Fibroblast of pulmonary artery (primary cell): ENCODE measurements at regions not wholly inside any gene's neighbourhood (a gene's known extent, or its start where the extent isn't known, plus 50 kb on each side); places are given as distances from the start of the nearest gene placed in this dataset.
"Not testable (repeated sequence)": the region's sequence is repeated elsewhere in the genome, so short reads cannot be mapped to it uniquely, and the experiment has no call there.

Experiments used
- DNase-seq: peaks from one replicate; pipeline ENCODE4 v3.0.0-alpha.2; 2010; ENCODE audit warnings: low read depth
- H3K4me3 ChIP-seq: replicated peaks from 2 replicates; pipeline ENCODE4 v1.5.1; 2011; ENCODE audit warnings: low read depth, mild to moderate bottlenecking, control low read depth, low read length, moderate library complexity
- TF ChIP-seq, protein P1 (sequence below): IDR thresholded peaks from 2 replicates; pipeline ENCODE4 v1.5.1; 2011; ENCODE audit warnings: mild to moderate bottlenecking, control low read depth, low read length, inconsistent platforms; ENCODE audit errors: missing control alignments

DNA sequence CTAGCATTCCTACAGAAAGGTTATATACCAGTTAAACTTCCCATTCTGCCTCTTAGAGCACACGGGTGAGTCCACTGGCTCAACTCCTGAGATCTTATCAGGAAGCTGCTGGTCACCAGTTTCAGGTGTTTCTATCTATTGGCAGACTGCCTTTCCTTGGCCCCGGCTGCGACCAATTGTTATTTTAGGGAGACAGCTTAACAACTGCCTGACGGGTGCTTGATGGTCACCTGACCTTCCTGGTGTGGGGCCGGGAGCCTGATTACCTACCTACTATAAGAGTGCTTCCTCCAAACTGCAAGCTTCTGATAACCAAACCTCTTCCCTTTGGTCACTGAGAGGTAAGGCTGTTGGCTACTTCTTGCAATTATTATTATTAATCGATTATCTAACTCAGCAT, 122.1 kb upstream of the XIRP2 start:
- no peak for DNase-seq
- H3K4me3 ChIP-seq, result no peak overlapping the region
- TF ChIP-seq, protein P1, sequence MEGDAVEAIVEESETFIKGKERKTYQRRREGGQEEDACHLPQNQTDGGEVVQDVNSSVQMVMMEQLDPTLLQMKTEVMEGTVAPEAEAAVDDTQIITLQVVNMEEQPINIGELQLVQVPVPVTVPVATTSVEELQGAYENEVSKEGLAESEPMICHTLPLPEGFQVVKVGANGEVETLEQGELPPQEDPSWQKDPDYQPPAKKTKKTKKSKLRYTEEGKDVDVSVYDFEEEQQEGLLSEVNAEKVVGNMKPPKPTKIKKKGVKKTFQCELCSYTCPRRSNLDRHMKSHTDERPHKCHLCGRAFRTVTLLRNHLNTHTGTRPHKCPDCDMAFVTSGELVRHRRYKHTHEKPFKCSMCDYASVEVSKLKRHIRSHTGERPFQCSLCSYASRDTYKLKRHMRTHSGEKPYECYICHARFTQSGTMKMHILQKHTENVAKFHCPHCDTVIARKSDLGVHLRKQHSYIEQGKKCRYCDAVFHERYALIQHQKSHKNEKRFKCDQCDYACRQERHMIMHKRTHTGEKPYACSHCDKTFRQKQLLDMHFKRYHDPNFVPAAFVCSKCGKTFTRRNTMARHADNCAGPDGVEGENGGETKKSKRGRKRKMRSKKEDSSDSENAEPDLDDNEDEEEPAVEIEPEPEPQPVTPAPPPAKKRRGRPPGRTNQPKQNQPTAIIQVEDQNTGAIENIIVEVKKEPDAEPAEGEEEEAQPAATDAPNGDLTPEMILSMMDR, result no peak

DNA sequence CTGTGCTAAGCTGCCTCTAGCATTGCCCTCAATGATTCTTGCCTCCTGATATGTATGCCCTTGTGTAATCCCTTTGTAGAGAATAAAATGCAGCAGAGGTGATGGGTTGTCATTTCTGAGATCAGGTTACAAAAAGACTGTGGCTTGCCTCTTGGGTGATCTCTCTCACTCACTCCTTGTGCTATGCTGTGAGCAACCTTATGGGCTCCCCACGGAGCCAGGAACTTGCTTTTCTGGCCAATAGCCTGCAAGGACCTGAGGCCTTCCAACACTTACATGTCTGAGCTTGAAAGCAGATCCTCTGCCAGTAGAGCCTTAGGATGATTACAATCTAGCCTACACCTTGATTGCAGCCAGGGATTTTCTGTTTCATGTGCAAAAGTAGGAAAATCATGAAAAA, 123.1 kb upstream of the XIRP2 start:
- TF ChIP-seq, protein P1, result no peak
- DNase-seq, result no peak
- H3K4me3 ChIP-seq, result no peak overlapping the region

GRCh38 chr2:166764702-166765101, 123.6 kb upstream of the XIRP2 start:
- H3K4me3 ChIP-seq, result no peak overlapping the region
- TF ChIP-seq, protein P1, result no peak
- no peak for DNase-seq

- H3K4me3 ChIP-seq, result no peak overlapping the region
- TF ChIP-seq, protein P1, result no peak
- DNase-seq, result no peak
These were observed 124.1 kb upstream of the XIRP2 start for GRCh38 chr2:166764216-166764615.

- no peak for DNase-seq
- H3K4me3 ChIP-seq, result no peak overlapping the region
- TF ChIP-seq, protein P1, result no peak
These were observed 125.5 kb upstream of the XIRP2 start for GRCh38 chr2:166762746-166763145.

- no peak for DNase-seq
- TF ChIP-seq, protein P1, result no peak
These were observed 129.3 kb upstream of the XIRP2 start for GRCh38 chr2:166758956-166759355.

DNA sequence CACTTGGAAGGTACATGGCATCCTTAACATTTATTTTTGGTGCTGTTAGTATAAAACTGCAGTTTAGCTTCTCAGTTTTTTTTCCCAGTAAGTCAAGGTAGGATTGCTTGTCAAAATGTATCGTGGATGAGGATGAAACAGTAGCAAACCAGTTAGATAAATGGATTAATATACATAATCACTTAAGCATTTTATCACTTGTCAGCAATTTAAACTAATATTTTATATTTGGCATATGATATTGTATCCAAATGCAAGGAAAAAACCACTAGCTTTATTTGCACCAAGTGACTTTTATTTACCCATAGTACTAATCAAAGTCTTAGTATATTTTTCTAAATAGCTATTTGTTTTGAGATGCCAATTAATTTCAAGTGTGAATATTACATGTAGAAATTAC, 137.7 kb upstream of the XIRP2 start:
- TF ChIP-seq, protein P1, result no peak
- no peak for DNase-seq
- no peak overlapping the region for H3K4me3 ChIP-seq

More at GRCh38 chr2:166758956-166759355, 129.3 kb upstream of the XIRP2 start:
- no peak overlapping the region for H3K4me3 ChIP-seq

DNA sequence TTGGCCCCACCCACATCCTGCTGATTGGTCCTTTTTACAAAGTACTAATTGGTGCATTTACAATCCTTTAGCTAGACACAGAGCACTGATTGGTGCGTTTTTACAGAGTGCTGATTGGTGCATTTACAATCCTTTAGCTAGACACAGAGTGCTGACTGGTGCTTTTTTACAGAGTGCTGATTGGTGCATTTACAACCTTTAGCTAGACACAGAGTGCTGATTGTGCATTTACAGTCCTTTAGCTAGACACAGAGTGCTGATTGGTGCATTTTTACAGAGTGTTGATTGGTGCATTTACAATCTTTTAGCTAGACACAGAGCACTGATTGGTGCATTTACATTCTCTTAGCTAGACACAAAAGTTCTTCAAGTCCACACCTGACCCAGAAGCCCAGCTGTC, 144.2 kb upstream of the XIRP2 start:
- H3K4me3 ChIP-seq, DNase-seq: not testable (repeated sequence)

DNA sequence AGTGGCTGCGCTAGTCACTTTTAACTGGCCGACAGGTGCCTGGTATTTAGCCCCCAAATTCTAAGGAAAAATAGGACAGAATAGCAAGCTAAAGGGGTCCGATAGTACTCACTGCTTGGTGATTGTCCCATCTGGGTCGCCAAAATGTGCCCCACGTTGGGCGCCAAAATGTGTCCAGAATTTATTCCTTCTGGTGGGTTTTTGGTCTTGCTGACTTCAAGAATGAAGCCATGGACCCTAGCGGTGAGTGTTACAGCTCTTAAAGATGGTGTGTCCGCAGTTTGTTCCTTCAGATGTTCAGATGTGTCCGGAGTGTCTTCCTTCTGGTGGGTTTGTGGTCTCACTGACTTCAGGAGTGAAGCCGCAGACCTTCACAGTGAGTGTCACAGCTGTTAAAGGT, 144.8 kb upstream of the XIRP2 start:
- DNase-seq, H3K4me3 ChIP-seq: not testable (repeated sequence)
